Heart left ventricle (tissue), 16 donors: ENCODE measurements at regions not wholly inside any gene's neighbourhood (a gene's known extent, or its start where the extent isn't known, plus 50 kb on each side); places are given as distances from the start of the nearest gene placed in this dataset.

Source experiments
- ATAC-seq, 4 donors: fragments of 200-7000 bp; cut with Tn5 transposase; one replicate each; pipeline ENCODE4 v1.9.1; 2020 to 2022; ENCODE audit warnings: moderate library complexity in 4 of 4, mild to moderate bottlenecking in 3 of 4, moderate number of reproducible peaks in 1 of 4
- DNase-seq, 5 donors: peaks; one replicate each; pipeline ENCODE4 v3.0.0-alpha.2; 2020
- H3K27ac ChIP-seq, 12 donors: fragments of 200-600 bp; sonication (generic) in 4 of 12; one replicate each; pipeline versions ENCODE4 v1.5.0 to v1.8.0; 2016 to 2022; ENCODE audit warnings: mild to moderate bottlenecking in 2 of 12
- H3K27me3 ChIP-seq, 9 donors: fragments of 200-600 bp; sonication (generic) in 2 of 9; one replicate each; pipeline versions ENCODE4 v1.5.1 to v1.8.0; 2016 to 2022; ENCODE audit warnings: mild to moderate bottlenecking in 3 of 9
- H3K36me3 ChIP-seq, 9 donors: fragments of 200-600 bp; sonication (generic) in 2 of 9; one replicate each; pipeline versions ENCODE4 v1.5.0 to v1.8.0; 2018 to 2022; ENCODE audit warnings: mild to moderate bottlenecking in 2 of 9
- H3K4me1 ChIP-seq, 12 donors: fragments of 200-600 bp; sonication (generic) in 4 of 12; one replicate each; pipeline versions ENCODE4 v1.5.0 to v1.8.0; 2016 to 2022; ENCODE audit warnings: mild to moderate bottlenecking in 3 of 12
- H3K4me3 ChIP-seq, 12 donors: fragments of 200-600 bp; sonication (generic) in 4 of 12; one replicate each; pipeline versions ENCODE4 v1.5.0 to v1.8.0; 2017 to 2022; ENCODE audit warnings: mild to moderate bottlenecking in 9 of 12, moderate library complexity in 4 of 12
- H3K9me3 ChIP-seq, 12 donors: fragments of 200-600 bp; sonication (generic) in 4 of 12; one replicate each; pipeline versions ENCODE4 v1.5.0 to v1.8.0; 2016 to 2022; ENCODE audit warnings: mild to moderate bottlenecking in 1 of 12
- CTCF ChIP-seq, 12 donors: fragments of 200-600 bp; sonication (generic) in 4 of 12; IDR thresholded peaks; one replicate each; pipeline versions ENCODE4 v1.5.0 to v1.8.0; 2018 to 2022; ENCODE audit warnings: antibody characterized with exemption in 12 of 12, mild to moderate bottlenecking in 5 of 12
- POLR2A ChIP-seq, 2 donors: fragments of 450-650 bp; IDR thresholded peaks; one replicate each; pipeline ENCODE4 v1.6.1; 2017; ENCODE audit warnings: antibody characterized with exemption in 2 of 2, mild to moderate bottlenecking in 2 of 2, moderate library complexity in 2 of 2
- WGBS, 4 donors: extraction: QIAGEN DNeasy Blood & Tissue Kit in 2 of 4; methylation state at CpG; one replicate each; pipeline versions ENCODE4 v1.1.5 to v1.1.7; 2013 to 2018; 5-methylcytosine and 5-hydroxymethylcytosine counted together
- intact Hi-C, 10 donors: fragments of 100-400 bp; cut with DNase I; formaldehyde crosslinking; loops; one replicate each; pipeline versions ENCODE4 v1.11.1 to v1.14.2; 2022
- donor health status: ischemic (EF 13 %, LVEDD 7.1; RV severe dilation, severe dysfunction).
- donor health status: healthy with polysubstance abuse.
- donor health status: DM: no; HTN: yes; CAD: no.
- donor health status: DM: no; HTN: no; CAD: no.
- donor health status: ischemic (EF 25% LVEDD 6.9; RV normal size, moderate dysfunction).
- donor health status: ischemic (EF 25% LVEDD 5.7; RV mildly dilated, moderate dysfunction).
- donor health status: healthy.
- donor health status: DM: yes; HTN: yes; CAD: no.
- donor health status: ischemic (EF 35%, LVEDD 5.7; RV mildly dilated, moderate dysfunction).
- donor health status: nonischemic (EF 11% LVEDD 7.7; RV severe dilation, severe dysfunction).
- donor health status: DM: yes; HTN: yes; CAD: no.
- donor health status: PGD.
- donor health status: ischemic (EF 29% LVEDD 5.4; RV normal size, mild dysfunction).
- donor health status: nonischemic (EF 23%, LVEDD 6.1; RV moderate dilation, normal function).

GRCh38 chr2:208937521-208937920, 486.3 kb upstream of the MAP2 start:
- no peak for TF ChIP-seq CTCF (IDR thresholded peaks at IDR 0.05)
- no peak for TF ChIP-seq POLR2A (IDR thresholded peaks at IDR 0.05)
- Histone ChIP-seq H3K27me3 (no peaks in the 10 kb centered on the region), H3K27ac (no peak overlapping the region), H3K4me1 (no peaks in the 10 kb centered on the region), H3K36me3 (no peaks in the 10 kb centered on the region), H3K4me3 (no peak overlapping the region), H3K9me3 (no peaks in the 10 kb centered on the region)
- DNase-seq: no peak
- no peak for ATAC-seq
- 32 to 50% (median 38%) methylated on average over 1 of the region's 1 CpG for WGBS, 4 donors
- intact Hi-C loops: no loop called here

DNA sequence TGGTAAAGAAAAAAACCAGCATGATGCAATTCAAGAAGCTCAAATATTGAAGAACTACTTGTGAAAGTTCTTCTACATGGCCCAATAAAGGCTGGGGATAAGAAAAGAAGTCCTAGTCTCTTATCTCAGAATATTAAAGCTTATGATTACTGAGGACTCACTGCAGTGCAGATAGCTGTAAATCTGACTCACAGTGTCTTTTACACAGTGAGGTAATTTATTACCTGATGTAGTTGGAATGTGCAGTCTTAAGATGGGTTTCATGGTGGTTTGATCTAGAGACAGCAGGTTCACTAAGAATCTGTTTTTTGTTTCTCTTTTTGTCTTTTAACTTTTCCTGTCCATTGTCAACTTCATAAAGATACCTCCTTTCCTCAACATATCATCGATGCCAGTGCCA, 484.0 kb upstream of the MAP2 start:
- WGBS, 4 donors: 67 to 89% (median 86%) methylated on average over 1 of the region's 1 CpG
- no peak for ATAC-seq
- intact Hi-C loops: no loop called here

GRCh38 chr2:208945719-208946256, 478.1 kb upstream of the MAP2 start:
- Histone ChIP-seq H3K27me3 (no peaks in the 10 kb centered on the region), H3K27ac (no peak overlapping the region), H3K9me3 (no peaks in the 10 kb centered on the region), H3K4me3 (no peak overlapping the region), H3K4me1 (no peaks in the 10 kb centered on the region), H3K36me3 (no peaks in the 10 kb centered on the region)
- DNase-seq (no peak), ATAC-seq (no peak)
- TF ChIP-seq POLR2A (IDR thresholded peaks at IDR 0.05): no peak
- no peak for TF ChIP-seq CTCF (IDR thresholded peaks at IDR 0.05)
- intact Hi-C loops: no loop called here
- 59 to 75% (median 68%) methylated on average over 8 of the region's 8 CpGs for WGBS, 4 donors

More for the DNA sequence above, 484.0 kb upstream of the MAP2 start:
- TF ChIP-seq CTCF (IDR thresholded peaks at IDR 0.05): no peak
- no peak for TF ChIP-seq POLR2A (IDR thresholded peaks at IDR 0.05)
- no peak overlapping the region for H3K27ac ChIP-seq
- no peaks in the 10 kb centered on the region for H3K9me3 ChIP-seq
- DNase-seq: no peak
- H3K36me3 ChIP-seq: no peaks in the 10 kb centered on the region
- no peak overlapping the region for H3K4me3 ChIP-seq
- H3K27me3 ChIP-seq: no peaks in the 10 kb centered on the region
- no peaks in the 10 kb centered on the region for H3K4me1 ChIP-seq

DNA sequence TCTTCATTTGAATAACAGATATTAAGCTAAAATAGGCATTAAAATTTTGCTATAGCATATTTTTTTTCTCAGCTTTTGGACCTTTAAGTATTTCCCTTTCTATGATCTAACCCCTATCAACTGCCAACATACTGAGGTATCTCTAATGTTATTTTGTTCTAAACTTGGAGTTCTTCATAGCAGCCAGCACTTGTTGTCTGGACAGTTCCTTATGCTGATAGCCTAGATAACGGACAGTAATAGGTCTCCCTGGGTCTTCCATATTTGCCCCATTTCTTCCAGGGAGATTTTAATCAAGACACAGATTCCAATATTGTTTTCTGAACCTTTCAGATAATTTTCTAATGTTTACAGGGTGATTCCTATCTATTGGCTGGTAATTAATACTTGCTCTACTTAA, 475.8 kb upstream of the MAP2 start:
- no peaks in the 10 kb centered on the region for H3K9me3 ChIP-seq
- no peak overlapping the region for H3K4me3 ChIP-seq
- H3K36me3 ChIP-seq: no peaks in the 10 kb centered on the region
- intact Hi-C loops: no loop called here
- no peaks in the 10 kb centered on the region for H3K27me3 ChIP-seq
- TF ChIP-seq POLR2A (IDR thresholded peaks at IDR 0.05) (no peak), CTCF (IDR thresholded peaks at IDR 0.05) (no peak)
- no peak overlapping the region for H3K27ac ChIP-seq
- H3K4me1 ChIP-seq: no peaks in the 10 kb centered on the region
- DNase-seq: no peak
- WGBS, 4 donors: 35 to 57% (median 49%) methylated on average over 1 of the region's 1 CpG
- ATAC-seq: no peak
